GM19395 (cell line): ENCODE measurements at regions not wholly inside any gene's neighbourhood (a gene's known extent, or its start where the extent isn't known, plus 50 kb on each side); places are given as distances from the start of the nearest gene placed in this dataset.
A peak's percentile ranks its signal among the peaks of the same experiment; 100 is the strongest.

Experiments used
- ATAC-seq: cut with Tn5 transposase; IDR thresholded peaks from one replicate; pipeline ENCODE4 v1.9.1; 2021; ENCODE audit warnings: mild to moderate bottlenecking, moderate library complexity; ENCODE audit not compliant: unreplicated experiment

DNA sequence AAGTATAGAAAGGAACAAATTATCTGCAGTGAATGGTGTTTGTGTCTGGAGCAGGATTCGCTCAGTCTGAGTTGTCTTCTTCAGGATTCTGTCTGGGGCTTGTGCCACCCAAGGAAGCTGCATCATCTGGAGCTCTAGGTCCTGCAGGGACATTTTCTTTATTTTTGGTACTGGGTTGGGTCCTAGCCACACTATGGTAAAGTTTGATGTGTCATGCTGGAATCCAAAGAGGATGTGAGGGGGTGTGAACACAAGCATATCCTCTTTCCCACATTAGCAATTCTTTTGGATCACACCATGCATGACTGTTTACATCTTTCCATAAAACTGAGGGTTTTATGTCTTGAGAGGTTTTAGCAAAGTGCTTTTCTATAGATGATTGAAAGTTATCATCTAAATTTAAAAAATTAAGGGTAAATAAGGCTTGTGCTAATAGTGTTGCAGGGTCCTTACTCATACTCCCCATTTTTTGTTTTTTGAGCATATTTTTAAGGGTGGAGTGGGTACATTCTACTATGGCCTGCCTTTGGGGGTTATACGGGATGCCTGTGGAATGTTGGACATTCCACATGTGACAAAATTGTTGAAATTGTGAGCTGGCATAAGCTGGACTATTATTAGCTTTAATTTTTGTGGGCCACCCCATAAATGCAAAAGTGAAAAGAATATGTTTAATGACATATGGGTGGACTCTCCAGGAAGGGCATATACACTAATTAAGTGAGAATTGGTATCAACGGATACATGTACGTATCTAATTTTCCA, 152.0 kb upstream of the HMCN1 start:
- ATAC-seq = no peak

- ATAC-seq = no peak
These were observed 153.2 kb upstream of the HMCN1 start for GRCh38 chr1:185581020-185581419.

GRCh38 chr1:185578293-185578692, 155.9 kb upstream of the HMCN1 start:
- no peak for ATAC-seq

DNA sequence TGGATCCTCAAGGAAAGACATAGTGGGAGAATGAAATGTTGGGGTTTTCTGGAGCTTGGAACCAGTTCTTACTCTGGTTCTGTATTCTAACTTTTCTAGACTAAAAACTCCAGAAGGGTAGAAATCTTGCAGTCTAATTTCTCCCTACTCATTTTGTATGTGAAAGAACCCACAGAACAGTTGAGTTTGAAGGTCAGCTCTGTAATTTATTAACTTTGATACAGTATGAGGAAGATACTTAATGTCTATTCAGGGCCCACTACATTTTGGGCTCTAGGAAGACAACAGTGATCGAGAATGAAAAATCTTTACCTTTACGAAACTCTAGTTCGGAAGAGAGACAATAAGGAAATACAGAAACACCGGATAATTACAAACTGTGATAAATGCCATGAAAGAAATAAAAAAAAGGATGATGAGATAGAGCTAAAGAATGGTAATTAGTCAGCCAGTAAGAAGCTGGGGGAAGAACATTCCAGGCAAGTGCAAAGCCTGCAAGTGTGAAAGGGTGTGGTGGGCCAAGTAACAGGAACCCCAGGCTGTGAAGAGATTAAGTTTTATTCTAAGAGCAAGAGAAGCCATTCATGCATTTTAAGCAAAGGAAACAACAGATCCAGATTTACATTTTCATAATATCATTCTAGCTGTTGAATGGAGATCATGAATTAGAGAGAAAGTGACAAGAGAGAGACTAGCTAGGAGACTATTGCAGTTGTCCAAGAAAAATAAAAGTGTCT, 159.9 kb upstream of the HMCN1 start:
- ATAC-seq = no peak

DNA sequence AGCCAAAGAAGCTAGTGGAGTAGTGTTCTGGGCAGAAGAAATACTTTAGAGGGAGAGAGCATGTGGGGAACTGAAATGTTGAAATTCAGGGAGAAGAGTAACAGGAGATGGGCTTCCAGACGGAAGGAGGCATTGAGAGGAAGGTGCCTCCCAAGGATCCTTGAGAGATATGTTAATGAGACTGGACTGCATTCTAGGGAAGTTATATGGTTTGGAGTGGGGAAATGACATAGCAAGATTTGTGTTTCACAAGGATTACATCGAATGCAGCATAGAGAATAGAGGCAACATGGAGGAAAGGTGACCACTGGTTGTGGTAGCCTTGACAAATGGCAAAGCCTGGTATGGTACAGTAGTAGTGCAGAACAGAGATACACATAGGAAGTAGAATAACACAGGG, 160.5 kb upstream of the HMCN1 start:
- ATAC-seq = no peak

GRCh38 chr1:185573162-185573561, 161.0 kb upstream of the HMCN1 start:
- no peak for ATAC-seq

DNA sequence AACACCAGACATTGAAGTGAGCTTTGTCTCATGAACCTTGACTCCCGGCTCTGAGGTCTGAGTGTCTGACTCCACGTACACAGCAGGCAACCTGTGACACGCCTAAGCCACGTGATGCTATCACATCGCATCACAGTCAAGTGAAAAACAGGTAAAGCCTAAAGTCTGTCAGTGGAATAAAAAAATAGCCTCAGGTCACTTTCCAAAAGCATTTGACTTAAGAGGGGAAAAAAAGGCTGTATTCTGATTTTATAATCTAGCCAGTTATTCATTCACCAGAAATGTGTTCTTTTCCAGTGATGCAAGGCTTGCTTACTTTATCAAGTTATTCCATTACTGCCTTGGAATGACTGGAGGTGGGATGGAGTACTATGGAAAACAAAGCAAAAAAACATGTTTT, 163.2 kb upstream of the HMCN1 start:
- ATAC-seq = no peak

DNA sequence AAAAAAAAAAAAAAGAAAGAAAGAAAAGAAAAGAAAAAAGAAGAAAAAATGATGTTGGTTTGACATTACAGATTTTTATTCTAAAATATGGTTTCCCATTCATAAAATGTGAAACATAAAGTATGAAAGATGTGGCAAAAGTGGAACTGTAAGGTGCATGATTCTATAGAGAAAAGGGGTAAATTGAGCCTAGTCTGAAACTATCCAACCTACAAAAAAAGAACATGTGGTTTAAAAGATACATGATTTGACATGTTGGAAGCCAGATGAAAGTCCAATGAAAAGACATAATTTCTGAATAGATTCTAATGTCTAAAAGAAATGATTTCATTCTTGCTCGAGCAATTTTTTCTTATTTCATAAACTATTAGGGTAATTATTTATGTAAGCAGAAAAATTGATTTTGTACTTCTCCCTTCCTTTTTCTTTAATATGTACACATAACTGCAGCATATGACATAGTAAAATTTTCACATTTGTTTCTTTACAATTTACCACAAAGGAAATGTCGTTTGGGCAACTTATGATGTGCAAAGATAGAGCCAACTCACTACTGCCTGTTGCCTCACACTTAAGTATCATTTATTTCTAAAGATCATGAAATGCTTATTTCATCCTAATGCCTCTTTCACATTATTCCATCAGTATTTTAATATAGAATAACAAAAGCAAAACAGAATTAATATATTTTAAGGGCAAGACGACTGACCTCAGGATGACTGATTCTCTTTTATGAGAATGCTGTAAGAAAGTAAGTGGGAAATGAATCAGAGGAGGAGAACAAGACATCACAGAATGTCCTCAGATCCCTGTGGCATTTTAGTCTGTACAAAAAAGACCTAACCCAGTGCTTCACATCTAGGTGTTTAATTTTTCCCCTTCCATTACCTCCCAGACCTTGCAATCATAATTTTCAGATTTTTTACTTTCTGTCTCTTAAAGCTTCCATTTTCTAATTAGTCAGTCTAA, 165.8 kb upstream of the HMCN1 start:
- peak; percentile 46 for ATAC-seq

DNA sequence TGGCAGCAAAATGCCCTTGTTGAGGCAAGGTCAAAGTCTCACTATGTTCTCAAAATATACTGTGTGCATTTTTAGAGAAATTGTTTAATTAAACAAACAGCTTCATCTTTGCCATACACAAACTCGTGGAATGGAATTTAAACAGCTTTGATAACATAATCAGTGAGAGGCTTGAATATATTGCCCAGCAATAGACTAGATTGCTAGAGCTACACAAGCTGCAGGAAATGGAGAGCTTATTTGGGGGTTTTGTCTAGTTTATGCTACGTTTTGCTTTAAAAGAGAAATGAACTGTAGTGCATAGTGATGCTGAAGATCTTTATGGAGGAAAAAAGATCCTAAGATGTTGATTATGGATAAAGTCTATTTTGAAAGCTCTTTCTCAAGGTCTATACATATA, 166.8 kb upstream of the HMCN1 start:
- ATAC-seq = no peak

GRCh38 chr1:185566995-185567394, 167.2 kb upstream of the HMCN1 start:
- peak; percentile 74 for ATAC-seq

- no peak for ATAC-seq
These were observed 168.9 kb upstream of the HMCN1 start for GRCh38 chr1:185565302-185565701.

DNA sequence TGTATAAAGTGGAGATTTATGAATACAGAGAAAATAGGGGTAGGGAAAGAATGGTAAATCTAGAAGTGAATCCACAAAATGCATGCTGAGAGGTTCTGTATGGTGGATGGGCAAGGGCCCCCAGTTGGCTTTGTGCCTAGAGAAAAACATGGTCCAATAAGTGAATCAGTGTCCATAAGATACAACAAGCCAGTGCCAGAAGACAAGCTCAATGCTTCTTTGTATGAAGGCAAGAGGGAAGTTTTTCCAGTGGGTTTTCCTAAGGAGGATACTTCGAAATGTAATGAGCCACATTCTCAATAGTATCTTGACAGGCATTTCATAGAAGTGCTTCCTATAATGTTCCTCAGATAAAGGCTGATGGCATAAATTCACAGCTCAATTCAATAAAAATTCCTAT, 169.4 kb upstream of the HMCN1 start:
- ATAC-seq = no peak

GRCh38 chr1:185562461-185563359, 171.5 kb upstream of the HMCN1 start:
- ATAC-seq = no peak

DNA sequence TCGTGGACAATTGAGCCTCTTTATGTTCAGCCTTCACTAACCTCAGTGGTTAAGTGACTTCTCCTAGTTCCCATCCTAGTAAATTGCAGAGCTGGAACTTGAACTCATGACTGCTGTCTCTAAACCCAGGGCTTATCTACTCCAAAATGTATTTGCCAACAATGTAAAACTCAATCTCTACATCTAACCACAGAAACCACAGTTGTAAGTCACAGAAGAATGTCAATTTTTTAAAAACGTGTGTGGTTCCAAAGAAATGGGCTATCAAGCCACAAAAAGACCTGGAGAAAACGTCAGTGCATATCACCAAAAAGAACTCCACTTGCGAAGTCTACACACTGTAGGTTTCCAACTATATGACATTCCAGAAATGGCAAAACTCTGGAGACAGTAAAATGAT, 172.6 kb upstream of the HMCN1 start:
- no peak for ATAC-seq

DNA sequence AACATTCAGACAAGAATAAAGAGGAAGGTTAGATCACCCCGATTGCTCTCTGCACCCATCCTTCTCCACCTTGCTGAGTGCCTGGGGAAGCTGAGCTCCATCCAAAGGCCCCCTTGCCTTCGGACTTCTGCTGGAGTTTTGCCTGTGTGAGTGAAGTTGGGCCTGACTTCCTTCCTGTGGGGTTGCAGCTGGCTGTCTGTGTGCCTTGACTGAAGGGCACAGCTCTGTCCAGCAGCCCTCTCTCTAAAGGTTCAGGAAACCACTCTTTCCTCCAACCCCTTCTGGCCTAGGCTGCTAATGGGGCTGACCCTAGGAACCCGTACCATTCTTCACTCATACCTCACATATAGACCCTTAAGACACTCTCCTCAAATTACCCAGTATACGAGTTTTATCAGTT, 173.4 kb upstream of the HMCN1 start:
- no peak for ATAC-seq

- ATAC-seq = peak; percentile 99
These were observed 174.4 kb upstream of the HMCN1 start for GRCh38 chr1:185559684-185560331.

GRCh38 chr1:185559151-185559550, 175.0 kb upstream of the HMCN1 start:
- ATAC-seq = no peak

- ATAC-seq = no peak
These were observed 177.6 kb upstream of the HMCN1 start for GRCh38 chr1:185556561-185556960.

DNA sequence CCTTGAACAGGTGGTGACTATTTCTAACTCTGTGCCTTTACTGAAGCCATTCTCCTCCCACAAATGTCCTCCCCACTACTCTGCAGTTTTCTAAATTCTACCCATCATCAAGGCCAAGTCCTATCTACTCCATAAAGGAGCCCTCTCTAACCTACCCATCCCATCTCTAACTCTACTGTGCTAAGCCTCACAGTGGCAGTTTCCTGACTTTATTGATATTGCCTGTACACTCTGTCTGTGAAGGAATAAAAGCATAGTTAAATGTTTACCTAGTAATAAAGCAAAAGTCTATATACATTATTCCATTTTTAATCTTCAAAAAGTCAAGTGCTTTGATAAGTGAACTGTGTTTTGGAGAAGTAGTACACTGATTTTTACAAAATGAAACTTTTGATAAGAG, 178.4 kb upstream of the HMCN1 start:
- ATAC-seq = no peak

GRCh38 chr1:185551008-185551407, 183.2 kb upstream of the HMCN1 start:
- no peak for ATAC-seq
